GM20000 (cell line): ENCODE measurements at regions not wholly inside any gene's neighbourhood (a gene's known extent, or its start where the extent isn't known, plus 50 kb on each side); places are given as distances from the start of the nearest gene placed in this dataset.
A peak's percentile ranks its signal among the peaks of the same experiment; 100 is the strongest.

Experiments used
- DNase-seq: peaks from one replicate; pipeline ENCODE4 v3.0.0; 2012; ENCODE audit warnings: low spot score
- CTCF ChIP-seq: IDR thresholded peaks from 2 replicates; pipeline ENCODE4 v1.5.1; 2012; ENCODE audit warnings: mild to moderate bottlenecking, control low read depth; ENCODE audit errors: extremely low read depth, missing control alignments

- TF ChIP-seq CTCF: no peak
Measured at GRCh38 chr22:44627521-44628139, 74.4 kb upstream of the PRR5 start.

GRCh38 chr22:44625981-44626687, 75.9 kb upstream of the PRR5 start:
- TF ChIP-seq CTCF: peak; percentile 74
- DNase-seq: peak; percentile 89

More at GRCh38 chr22:44627521-44628139, 74.4 kb upstream of the PRR5 start:
- DNase-seq: no peak

- no peak for DNase-seq
- no peak for TF ChIP-seq CTCF
Measured at GRCh38 chr22:44625421-44625760, 76.6 kb upstream of the PRR5 start.

GRCh38 chr22:44624689-44625420, 77.1 kb upstream of the PRR5 start:
- DNase-seq: no peak
- no peak for TF ChIP-seq CTCF

GRCh38 chr22:44623771-44624510, 78.1 kb upstream of the PRR5 start:
- no peak for DNase-seq

GRCh38 chr22:44622679-44623078, 79.3 kb upstream of the PRR5 start:
- no peak for DNase-seq
- no peak for TF ChIP-seq CTCF

More at GRCh38 chr22:44623771-44624510, 78.1 kb upstream of the PRR5 start:
- TF ChIP-seq CTCF: no peak

GRCh38 chr22:44622147-44622427, 79.9 kb upstream of the PRR5 start:
- TF ChIP-seq CTCF: no peak
- DNase-seq: no peak
